PFSK-1 (cell line): ENCODE measurements at regions not wholly inside any gene's neighbourhood (a gene's known extent, or its start where the extent isn't known, plus 50 kb on each side); places are given as distances from the start of the nearest gene placed in this dataset.

Source experiments
- FOXP2 ChIP-seq: optimal IDR thresholded peaks from 2 replicates; pipeline ENCODE3; 2011; ENCODE audit warnings: borderline replicate concordance, control low read depth, inconsistent platforms; ENCODE audit not compliant: insufficient read depth; ENCODE audit errors: extremely low read length, extremely low read depth
- POLR2AphosphoS5 ChIP-seq: IDR thresholded peaks from 2 replicates; pipeline ENCODE4 v1.6.1; 2012; ENCODE audit warnings: low read depth, mild to moderate bottlenecking, control low read depth, low read length, moderate library complexity
- SIN3A ChIP-seq: IDR thresholded peaks from 2 replicates; pipeline ENCODE4 v1.6.1; 2012; ENCODE audit warnings: mild to moderate bottlenecking, low read length, moderate library complexity, borderline replicate concordance; ENCODE audit not compliant: insufficient read depth
- TAF1 ChIP-seq: IDR thresholded peaks from 2 replicates; pipeline ENCODE4 v1.6.1; 2012; ENCODE audit warnings: low read length, control low read depth, borderline replicate concordance; ENCODE audit not compliant: insufficient read depth
- TF ChIP-seq, protein P1 (sequence below), 2 experiments: IDR thresholded peaks; 2 replicates each; pipeline versions ENCODE4 v1.6.1 to v1.8.0; 2011 to 2012; ENCODE audit warnings: low read depth in 2 of 2, low read length in 2 of 2, control low read depth in 1 of 2, inconsistent platforms in 1 of 2, mild to moderate bottlenecking in 1 of 2, moderate library complexity in 1 of 2; ENCODE audit not compliant: insufficient read depth in 1 of 2

DNA sequence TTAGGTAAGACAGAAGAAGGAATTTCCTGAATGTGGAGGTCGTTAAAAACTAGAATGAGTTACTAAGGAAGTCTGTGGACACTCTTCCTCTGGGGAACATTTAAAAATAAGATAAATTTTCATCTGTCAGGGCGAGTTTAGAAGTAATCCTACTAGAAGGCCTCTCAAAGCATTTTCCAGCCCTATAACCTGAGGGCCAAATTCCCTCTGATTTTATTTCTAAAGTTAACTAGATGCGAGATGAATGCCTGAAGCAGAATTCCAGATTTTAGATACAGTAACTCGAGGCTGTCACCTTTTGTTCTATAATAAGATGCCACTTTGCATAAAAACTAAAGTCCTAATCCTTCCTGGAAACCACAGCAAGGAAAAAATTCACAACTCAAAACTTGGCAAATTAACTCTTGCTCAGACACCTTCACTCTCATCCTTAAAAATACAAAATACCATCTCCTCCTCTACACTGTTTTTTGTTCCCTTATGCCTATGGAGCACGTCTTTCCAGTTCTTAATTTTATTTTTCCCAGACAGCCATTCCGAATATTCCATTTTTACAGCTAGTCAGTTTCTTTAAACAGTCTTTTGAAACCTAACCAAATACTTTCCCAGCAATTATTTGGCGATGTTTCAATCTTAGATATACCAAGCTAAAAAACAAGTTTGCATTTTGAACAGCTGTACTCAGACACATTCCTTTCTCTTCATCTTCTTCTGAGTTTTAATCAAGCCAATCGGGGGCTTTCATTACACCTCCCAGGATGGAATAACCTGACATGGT lies 420.7 kb upstream of the NFE2L3 start:
- TF ChIP-seq, protein P1, sequence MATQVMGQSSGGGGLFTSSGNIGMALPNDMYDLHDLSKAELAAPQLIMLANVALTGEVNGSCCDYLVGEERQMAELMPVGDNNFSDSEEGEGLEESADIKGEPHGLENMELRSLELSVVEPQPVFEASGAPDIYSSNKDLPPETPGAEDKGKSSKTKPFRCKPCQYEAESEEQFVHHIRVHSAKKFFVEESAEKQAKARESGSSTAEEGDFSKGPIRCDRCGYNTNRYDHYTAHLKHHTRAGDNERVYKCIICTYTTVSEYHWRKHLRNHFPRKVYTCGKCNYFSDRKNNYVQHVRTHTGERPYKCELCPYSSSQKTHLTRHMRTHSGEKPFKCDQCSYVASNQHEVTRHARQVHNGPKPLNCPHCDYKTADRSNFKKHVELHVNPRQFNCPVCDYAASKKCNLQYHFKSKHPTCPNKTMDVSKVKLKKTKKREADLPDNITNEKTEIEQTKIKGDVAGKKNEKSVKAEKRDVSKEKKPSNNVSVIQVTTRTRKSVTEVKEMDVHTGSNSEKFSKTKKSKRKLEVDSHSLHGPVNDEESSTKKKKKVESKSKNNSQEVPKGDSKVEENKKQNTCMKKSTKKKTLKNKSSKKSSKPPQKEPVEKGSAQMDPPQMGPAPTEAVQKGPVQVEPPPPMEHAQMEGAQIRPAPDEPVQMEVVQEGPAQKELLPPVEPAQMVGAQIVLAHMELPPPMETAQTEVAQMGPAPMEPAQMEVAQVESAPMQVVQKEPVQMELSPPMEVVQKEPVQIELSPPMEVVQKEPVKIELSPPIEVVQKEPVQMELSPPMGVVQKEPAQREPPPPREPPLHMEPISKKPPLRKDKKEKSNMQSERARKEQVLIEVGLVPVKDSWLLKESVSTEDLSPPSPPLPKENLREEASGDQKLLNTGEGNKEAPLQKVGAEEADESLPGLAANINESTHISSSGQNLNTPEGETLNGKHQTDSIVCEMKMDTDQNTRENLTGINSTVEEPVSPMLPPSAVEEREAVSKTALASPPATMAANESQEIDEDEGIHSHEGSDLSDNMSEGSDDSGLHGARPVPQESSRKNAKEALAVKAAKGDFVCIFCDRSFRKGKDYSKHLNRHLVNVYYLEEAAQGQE (IDR thresholded peaks at IDR 0.05; ENCODE audit: insufficient read depth in 1 of 2, low read depth in 2 of 2, low read length in 2 of 2), result no peak
- TF ChIP-seq TAF1 (no peak), FOXP2 (no peak), SIN3A (no peak), POLR2AphosphoS5 (no peak)

DNA sequence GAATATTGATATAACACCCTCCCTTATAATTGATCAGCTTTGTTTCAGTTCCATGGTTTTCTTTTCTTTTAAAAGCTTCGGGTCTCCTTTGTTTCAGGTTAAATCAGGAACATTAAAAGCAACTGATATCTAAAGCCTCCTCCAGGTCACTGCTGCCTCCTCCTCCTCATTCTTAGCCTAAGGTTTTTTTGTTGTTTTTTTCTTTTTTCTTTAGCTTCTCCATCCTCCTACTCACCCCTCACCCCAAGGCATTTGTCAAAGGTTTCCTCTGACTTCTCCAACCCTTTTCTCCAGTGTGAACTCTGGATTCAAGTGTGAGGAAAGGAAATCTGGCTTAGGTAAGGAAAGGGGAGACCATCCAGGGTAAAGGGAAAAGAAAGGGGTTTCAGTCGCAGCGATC lies 420.2 kb upstream of the NFE2L3 start:
- TF ChIP-seq SIN3A, result no peak
- TF ChIP-seq, protein P1 (IDR thresholded peaks at IDR 0.05; ENCODE audit: insufficient read depth in 1 of 2, low read depth in 2 of 2, low read length in 2 of 2), result no peak
- no peak for TF ChIP-seq FOXP2
- TF ChIP-seq TAF1, result no peak
- TF ChIP-seq POLR2AphosphoS5, result no peak

DNA sequence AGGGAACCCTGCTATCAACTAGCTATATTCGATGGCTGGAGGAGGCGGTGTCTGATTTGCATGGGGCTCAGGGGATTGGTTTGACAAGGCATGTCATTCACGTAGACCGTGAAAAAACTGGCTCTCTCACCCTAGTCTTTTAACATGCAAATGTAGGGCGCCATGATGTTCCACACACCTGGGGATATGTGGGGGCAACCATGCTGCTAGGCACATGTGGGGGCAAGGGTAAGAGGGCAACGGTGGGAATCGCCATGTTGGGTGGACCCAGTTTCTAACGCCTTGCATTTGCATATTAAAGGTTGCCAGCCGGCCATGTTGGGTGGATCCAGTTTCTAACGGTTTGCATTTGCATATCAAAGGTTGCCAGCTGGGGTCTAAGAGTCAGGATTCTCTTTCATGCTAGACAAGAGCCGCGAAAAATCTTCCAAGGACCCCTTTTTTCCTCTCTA lies 419.2 kb upstream of the NFE2L3 start:
- TF ChIP-seq TAF1 (no peak), FOXP2 (no peak), SIN3A (no peak), POLR2AphosphoS5 (no peak)
- TF ChIP-seq, protein P1 (IDR thresholded peaks at IDR 0.05; ENCODE audit: insufficient read depth in 1 of 2, low read depth in 2 of 2, low read length in 2 of 2), result no peak

DNA sequence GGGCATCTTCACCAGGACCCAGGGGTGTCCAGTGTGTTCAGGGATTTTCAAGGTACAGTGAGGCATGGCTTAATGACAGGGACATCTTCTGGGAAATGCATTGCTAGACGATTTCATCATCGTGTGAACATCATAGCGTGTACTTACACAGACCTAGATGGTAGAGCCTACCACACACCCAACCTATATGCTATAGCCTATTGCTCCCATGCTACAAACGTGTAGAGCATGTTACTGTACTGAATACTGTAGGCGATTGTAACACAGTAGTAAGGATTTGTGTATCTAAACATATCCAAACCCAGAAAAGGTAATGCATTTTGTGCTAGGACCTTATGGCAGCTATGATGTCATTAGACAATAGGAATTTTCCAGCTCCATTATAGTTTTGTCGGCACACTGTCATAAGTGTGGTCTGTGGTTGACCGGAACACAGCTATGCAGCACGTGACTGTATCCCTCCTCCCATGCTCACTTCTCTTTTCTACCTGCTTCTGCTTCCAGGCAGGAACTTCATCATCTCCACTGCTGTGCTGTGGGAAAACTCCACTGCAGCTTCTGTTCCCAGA lies 416.2 kb upstream of the NFE2L3 start:
- no peak for TF ChIP-seq FOXP2
- TF ChIP-seq POLR2AphosphoS5, result no peak
- TF ChIP-seq SIN3A, result no peak
- no peak for TF ChIP-seq TAF1
- TF ChIP-seq, protein P1 (IDR thresholded peaks at IDR 0.05; ENCODE audit: insufficient read depth in 1 of 2, low read depth in 2 of 2, low read length in 2 of 2), result no peak

DNA sequence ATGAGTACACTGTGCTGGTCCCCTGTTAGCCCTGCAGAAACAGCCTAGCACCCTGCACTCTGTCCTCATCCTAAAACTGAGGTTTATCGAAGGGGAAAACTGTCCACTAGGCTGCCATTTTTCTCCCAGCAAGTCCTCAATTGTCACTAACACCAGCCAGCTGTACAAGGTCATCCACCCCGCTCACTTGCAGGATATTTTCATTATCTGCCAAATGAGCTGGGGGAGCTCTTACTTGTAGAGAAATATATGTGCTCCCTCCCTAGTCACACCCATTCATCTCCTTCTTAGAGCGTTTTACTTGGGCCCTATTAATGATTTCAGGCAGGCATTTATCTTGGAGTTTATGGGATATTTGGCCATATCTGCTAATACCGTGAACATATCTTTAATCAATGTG lies 413.5 kb upstream of the NFE2L3 start:
- TF ChIP-seq SIN3A (no peak), TAF1 (no peak), FOXP2 (no peak), POLR2AphosphoS5 (no peak)
- TF ChIP-seq, protein P1 (IDR thresholded peaks at IDR 0.05; ENCODE audit: insufficient read depth in 1 of 2, low read depth in 2 of 2, low read length in 2 of 2), result no peak
